HG03025 (cell line): ENCODE measurements at regions not wholly inside any gene's neighbourhood (a gene's known extent, or its start where the extent isn't known, plus 50 kb on each side); places are given as distances from the start of the nearest gene placed in this dataset.

Experiments used
- ATAC-seq: cut with Tn5 transposase; IDR thresholded peaks from one replicate; pipeline ENCODE4 v1.9.1; 2021; ENCODE audit warnings: mild to moderate bottlenecking, moderate library complexity; ENCODE audit not compliant: unreplicated experiment, low FRiP score

- no peak for ATAC-seq
Measured at GRCh38 chr6:147621263-147621662, 112.8 kb downstream of the SAMD5 start.

GRCh38 chr6:147621961-147622360 lies 113.5 kb downstream of the SAMD5 start:
- no peak for ATAC-seq

- no peak for ATAC-seq
Measured at GRCh38 chr6:147624946-147625515, 116.5 kb downstream of the SAMD5 start.

- no peak for ATAC-seq
Measured at GRCh38 chr6:147625946-147626345, 117.5 kb downstream of the SAMD5 start.

GRCh38 chr6:147627411-147627810 lies 118.9 kb downstream of the SAMD5 start:
- no peak for ATAC-seq

GRCh38 chr6:147633191-147633590 lies 124.7 kb downstream of the SAMD5 start:
- no peak for ATAC-seq

GRCh38 chr6:147637620-147638195 lies 129.2 kb downstream of the SAMD5 start:
- ATAC-seq: no peak

GRCh38 chr6:147639279-147639678 lies 130.8 kb downstream of the SAMD5 start:
- ATAC-seq: no peak

- ATAC-seq: no peak
Measured at GRCh38 chr6:147640606-147641005, 132.1 kb downstream of the SAMD5 start.

- ATAC-seq: no peak
Measured at GRCh38 chr6:147641511-147641910, 133.0 kb downstream of the SAMD5 start.

GRCh38 chr6:147642458-147642857 lies 134.0 kb downstream of the SAMD5 start:
- no peak for ATAC-seq

GRCh38 chr6:147643341-147644200 lies 135.1 kb downstream of the SAMD5 start:
- no peak for ATAC-seq

GRCh38 chr6:147648916-147649315 lies 140.4 kb downstream of the SAMD5 start:
- no peak for ATAC-seq

- ATAC-seq: no peak
Measured at GRCh38 chr6:147651249-147652063, 143.0 kb downstream of the SAMD5 start.

- no peak for ATAC-seq
Measured at GRCh38 chr6:147653631-147654030, 145.1 kb downstream of the SAMD5 start.

GRCh38 chr6:147654103-147654845 lies 145.8 kb downstream of the SAMD5 start:
- ATAC-seq: no peak

GRCh38 chr6:147660334-147661311 lies 152.1 kb downstream of the SAMD5 start:
- ATAC-seq: no peak

- ATAC-seq: no peak
Measured at GRCh38 chr6:147662646-147663045, 154.2 kb downstream of the SAMD5 start.

- ATAC-seq: no peak
Measured at GRCh38 chr6:147664092-147664491, 155.6 kb downstream of the SAMD5 start.
